ENCODE measurements at regions not wholly inside any gene's neighbourhood (a gene's known extent, or its start where the extent isn't known, plus 50 kb on each side); places are given as distances from the start of the nearest gene placed in this dataset.

GRCh38 chr11:105220121-105220520 is 80.6 kb upstream of the CARD18 start:
- TF ChIP-seq CTCF (conservative IDR thresholded peaks at IDR 0.05; ENCODE audit: low read depth, low read length) (no peak), EZH2 (IDR thresholded peaks at IDR 0.05; ENCODE audit: borderline replicate concordance, low read depth, low read length, poor library complexity, severe bottlenecking) (no peak)

All from A673 (cell line).